ENCODE measurements at regions not wholly inside any gene's neighbourhood (a gene's known extent, or its start where the extent isn't known, plus 50 kb on each side); places are given as distances from the start of the nearest gene placed in this dataset.

DNA sequence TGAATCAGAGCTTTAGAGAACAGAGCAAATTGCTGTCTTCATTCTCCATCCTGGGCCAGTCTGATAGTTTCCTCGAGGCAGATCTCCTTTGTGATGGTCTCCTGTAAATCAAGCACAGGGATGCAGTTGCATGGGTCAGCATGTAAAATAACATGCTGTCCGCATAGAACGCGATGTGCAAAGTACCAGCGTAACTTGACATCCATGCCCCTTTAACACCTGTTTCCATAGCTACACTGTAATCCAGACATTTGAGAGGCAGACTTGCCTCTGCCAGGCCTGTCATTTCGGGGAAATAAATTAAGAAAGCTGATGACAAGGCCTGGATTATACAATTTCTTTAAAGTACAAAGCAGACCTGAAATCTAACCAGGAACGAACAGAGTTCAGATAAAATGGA, 413.5 kb downstream of the TLE4 start:
- H3K4me1 ChIP-seq (ENCODE audit: insufficient read depth, low read length): no peaks in the 10 kb centered on the region
- no peaks in the 10 kb centered on the region for H3K36me3 Mint-ChIP-seq (ENCODE audit: low read depth)
- intact Hi-C loops (cut with DNase I, micrococcal nuclease): no loop called here
- no peaks in the 10 kb centered on the region for H3K9me3 ChIP-seq (ENCODE audit: control insufficient read depth in 1 of 2, insufficient read depth in 1 of 2, low read length in 2 of 2)
- H3K4me1 Mint-ChIP-seq (ENCODE audit: low read depth): no peaks in the 10 kb centered on the region
- H3K27me3 Mint-ChIP-seq: peaks cover 16% of the 10 kb centered on the region
- H3K4me3 Mint-ChIP-seq: no peak overlapping the region
- TF ChIP-seq CTCF (IDR thresholded peaks at IDR 0.05): no peak
- no peak overlapping the region for H3K4me3 ChIP-seq (ENCODE audit: low read length)
- no peaks in the 10 kb centered on the region for H3K36me3 ChIP-seq (ENCODE audit: insufficient read depth, low read length)
- CTCF ChIA-PET: no interaction called here
- ATAC-seq (ENCODE audit: poor library complexity) (no peak), DNase-seq (no peak)
- H3K27ac Mint-ChIP-seq: no peak overlapping the region
- H3K27ac ChIP-seq (ENCODE audit: low read depth in 1 of 2, low read length in 2 of 2): no peak overlapping the region
- no peaks in the 10 kb centered on the region for H3K27me3 ChIP-seq (ENCODE audit: control insufficient read depth in 1 of 2, insufficient read depth in 2 of 2, low read length in 2 of 2)
- H3K9me3 Mint-ChIP-seq: no peaks in the 10 kb centered on the region
- POLR2A ChIA-PET: no interaction called here

DNA sequence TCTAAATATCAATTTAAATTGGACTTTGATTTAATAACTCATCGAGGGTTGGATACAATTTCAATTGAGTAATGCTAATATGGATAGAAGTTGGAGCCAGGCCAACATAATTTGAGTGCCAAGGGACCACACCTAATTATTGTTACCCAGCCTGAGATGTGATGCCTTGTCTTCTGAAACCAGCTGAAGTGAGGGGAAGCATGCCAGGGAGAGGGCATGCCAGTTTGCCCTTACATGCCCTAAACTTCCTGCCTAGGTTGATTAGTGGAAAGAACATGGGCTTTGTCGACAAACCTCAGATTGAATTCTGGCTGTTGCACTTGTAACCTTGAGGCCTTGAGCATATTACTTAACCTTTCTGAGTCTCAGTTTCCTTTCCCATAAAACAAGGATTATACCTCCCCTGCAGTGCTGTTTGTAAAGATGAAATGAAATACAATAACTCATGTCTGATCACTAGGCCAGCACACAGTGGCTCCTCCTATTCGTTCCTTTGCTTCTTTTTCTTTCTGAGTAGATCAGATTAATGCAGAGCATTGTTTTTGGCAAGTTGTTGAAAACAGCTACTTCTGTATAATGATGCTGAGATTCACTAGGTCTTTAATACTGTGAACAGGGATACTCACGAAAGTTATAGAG, 412.8 kb downstream of the TLE4 start:
- H3K4me1 Mint-ChIP-seq (ENCODE audit: low read depth): no peaks in the 10 kb centered on the region
- POLR2A ChIA-PET: interaction anchor here (0.5 kb wide), 1 partner anchor 166 kb away, joined by 3 read pairs; no protein-coding TSS in a partner anchor
- ATAC-seq (ENCODE audit: poor library complexity) (no peak), DNase-seq (no peak)
- intact Hi-C loops (cut with DNase I, micrococcal nuclease): no loop called here
- no peaks in the 10 kb centered on the region for H3K9me3 ChIP-seq (ENCODE audit: control insufficient read depth in 1 of 2, insufficient read depth in 1 of 2, low read length in 2 of 2)
- no peaks in the 10 kb centered on the region for H3K9me3 Mint-ChIP-seq
- TF ChIP-seq CTCF (IDR thresholded peaks at IDR 0.05): no peak
- no peaks in the 10 kb centered on the region for H3K36me3 Mint-ChIP-seq (ENCODE audit: low read depth)
- no peak overlapping the region for H3K27ac ChIP-seq (ENCODE audit: low read depth in 1 of 2, low read length in 2 of 2)
- H3K4me1 ChIP-seq (ENCODE audit: insufficient read depth, low read length): no peaks in the 10 kb centered on the region
- peaks cover 16% of the 10 kb centered on the region for H3K27me3 Mint-ChIP-seq
- no peak overlapping the region for H3K4me3 ChIP-seq (ENCODE audit: low read length)
- no peaks in the 10 kb centered on the region for H3K36me3 ChIP-seq (ENCODE audit: insufficient read depth, low read length)
- no peaks in the 10 kb centered on the region for H3K27me3 ChIP-seq (ENCODE audit: control insufficient read depth in 1 of 2, insufficient read depth in 2 of 2, low read length in 2 of 2)
- no peak overlapping the region for H3K27ac Mint-ChIP-seq
- CTCF ChIA-PET: no interaction called here
- H3K4me3 Mint-ChIP-seq: no peak overlapping the region

GRCh38 chr9:79980432-79980831, 408.7 kb downstream of the TLE4 start:
- CTCF ChIA-PET: no interaction called here
- peaks cover 29% of the 10 kb centered on the region for H3K27me3 Mint-ChIP-seq
- POLR2A ChIA-PET: no interaction called here

More at GRCh38 chr9:79980432-79980831, 408.7 kb downstream of the TLE4 start:
- intact Hi-C loops (cut with DNase I, micrococcal nuclease): no loop called here
- no peaks in the 10 kb centered on the region for H3K9me3 Mint-ChIP-seq
- no peak for ATAC-seq (ENCODE audit: poor library complexity)
- Histone ChIP-seq H3K27me3 (ENCODE audit: control insufficient read depth in 1 of 2, insufficient read depth in 2 of 2, low read length in 2 of 2) (no peaks in the 10 kb centered on the region), H3K9me3 (ENCODE audit: control insufficient read depth in 1 of 2, insufficient read depth in 1 of 2, low read length in 2 of 2) (no peaks in the 10 kb centered on the region), H3K27ac (ENCODE audit: low read depth in 1 of 2, low read length in 2 of 2) (no peak overlapping the region), H3K4me3 (ENCODE audit: low read length) (no peak overlapping the region), H3K36me3 (ENCODE audit: insufficient read depth, low read length) (no peaks in the 10 kb centered on the region), H3K4me1 (ENCODE audit: insufficient read depth, low read length) (no peaks in the 10 kb centered on the region)
- no peak for TF ChIP-seq CTCF (IDR thresholded peaks at IDR 0.05)
- H3K27ac Mint-ChIP-seq: no peak overlapping the region
- H3K4me3 Mint-ChIP-seq: no peak overlapping the region
- H3K4me1 Mint-ChIP-seq (ENCODE audit: low read depth): no peaks in the 10 kb centered on the region
- no peak for DNase-seq
- H3K36me3 Mint-ChIP-seq (ENCODE audit: low read depth): no peaks in the 10 kb centered on the region

Data from CD4-positive, alpha-beta T cell (primary cell).